Endothelial cell of umbilical vein (primary cell): ENCODE measurements at regions not wholly inside any gene's neighbourhood (a gene's known extent, or its start where the extent isn't known, plus 50 kb on each side); places are given as distances from the start of the nearest gene placed in this dataset.

Experiments
- BruUV-seq: library from RNA; stranded (reverse); fragments of 400-500 nt; replicated peaks from 2 replicates; lab custom pipeline; 2021; lab: Mats Ljungman, UMichigan
- CTCF ChIA-PET: fragments of 300-600, 350-600 bp; sonication (Branson Sonifier 250); formaldehyde crosslinking; loops from one replicate; lab custom pipeline; 2021; ENCODE audit warnings: antibody characterized with exemption, inconsistent platforms; lab: Charles Lee
- POLR2A ChIA-PET: fragments of 300-600, 350-600 bp; sonication (Branson Sonifier 250); formaldehyde crosslinking; loops from one replicate; lab custom pipeline; 2021; ENCODE audit warnings: antibody characterized with exemption, inconsistent platforms; lab: Charles Lee
- DNase-seq: peaks from one replicate; pipeline ENCODE4 v3.0.0-alpha.2; 2011; ENCODE audit warnings: low read depth, low spot score
- FAIRE-seq: peaks from 2 replicates; lab custom pipeline; 2011; peaks lifted over from hg19 to GRCh38; lab: Jason Lieb, UNC
- H2AFZ ChIP-seq: 2 replicates; pipeline ENCODE4 v1.6.0; 2012; ENCODE audit warnings: low read depth, low read length, control low read depth, inconsistent platforms
- H3K27ac ChIP-seq: 2 replicates; pipeline ENCODE4 v1.5.1; 2011; ENCODE audit warnings: low read depth, mild to moderate bottlenecking, control low read depth, low read length, moderate library complexity; ENCODE audit not compliant: insufficient read depth
- H3K27me3 ChIP-seq, 2 experiments: 2 replicates each; pipeline versions ENCODE4 v1.6.0 to v1.6.1; 2011; ENCODE audit warnings: low read length in 2 of 2, mixed read lengths in 1 of 2; ENCODE audit not compliant: control insufficient read depth in 2 of 2, insufficient read depth in 2 of 2
- H3K36me3 ChIP-seq, 2 experiments: 2 replicates in 1 of 2; 3 replicates in 1 of 2; pipeline ENCODE4 v1.5.1; 2011; ENCODE audit warnings: low read length in 2 of 2, mild to moderate bottlenecking in 1 of 2, moderate library complexity in 1 of 2; ENCODE audit not compliant: control insufficient read depth in 2 of 2, insufficient read depth in 2 of 2; ENCODE audit errors: extremely low read depth in 1 of 2
- H3K4me1 ChIP-seq: 3 replicates; pipeline ENCODE4 v1.5.1; 2011; ENCODE audit warnings: mild to moderate bottlenecking, low read length; ENCODE audit not compliant: control insufficient read depth, insufficient read depth; ENCODE audit errors: extremely low read depth
- H3K4me2 ChIP-seq: 2 replicates; pipeline ENCODE4 v1.6.1; 2011; ENCODE audit warnings: low read length, control low read depth, mixed read lengths; ENCODE audit not compliant: insufficient read depth
- H3K4me3 ChIP-seq, 3 experiments: fragments of 200-600 bp in 1 of 3; sonication (generic), shearing (Covaris generic) in 1 of 3; replicated peaks in 1 of 3; 2 replicates each; pipeline ENCODE4 v1.5.1; 2011 to 2016; ENCODE audit warnings: control low read depth in 3 of 3, low read length in 3 of 3, mild to moderate bottlenecking in 2 of 3, inconsistent platforms in 1 of 3, low read depth in 1 of 3, moderate library complexity in 1 of 3; ENCODE audit not compliant: insufficient read depth in 1 of 3
- H3K79me2 ChIP-seq: 2 replicates; pipeline ENCODE4 v1.6.0; 2012; ENCODE audit warnings: low read length, inconsistent platforms; ENCODE audit not compliant: control insufficient read depth, insufficient read depth
- H3K9ac ChIP-seq: replicated peaks from 2 replicates; pipeline ENCODE3; 2011; ENCODE audit warnings: low read length, control low read depth; ENCODE audit not compliant: insufficient read depth; ENCODE audit errors: extremely low read depth
- H3K9me1 ChIP-seq: replicated peaks from 3 replicates; pipeline ENCODE4 v1.6.0; 2011; ENCODE audit warnings: mild to moderate bottlenecking, low read length; ENCODE audit not compliant: control insufficient read depth, insufficient read depth; ENCODE audit errors: extremely low read depth
- H3K9me3 ChIP-seq: replicated peaks from 2 replicates; pipeline ENCODE4 v1.5.1; 2012; ENCODE audit warnings: low read length, inconsistent platforms; ENCODE audit not compliant: control insufficient read depth, insufficient read depth
- H4K20me1 ChIP-seq: replicated peaks from 2 replicates; pipeline ENCODE3; 2011; ENCODE audit warnings: mild to moderate bottlenecking, low read length; ENCODE audit not compliant: control insufficient read depth, insufficient read depth; ENCODE audit errors: extremely low read depth
- EZH2 ChIP-seq: IDR thresholded peaks from 2 replicates; pipeline ENCODE4 v1.6.1; 2012; ENCODE audit warnings: borderline replicate concordance, low read depth, mild to moderate bottlenecking, moderate library complexity, low read length, inconsistent platforms; ENCODE audit not compliant: severe bottlenecking
- FOS ChIP-seq: IDR thresholded peaks from 2 replicates; pipeline ENCODE4 v1.6.1; 2011; ENCODE audit warnings: mild to moderate bottlenecking, low read length, moderate library complexity, borderline replicate concordance; ENCODE audit not compliant: insufficient read depth
- GATA2 ChIP-seq: IDR thresholded peaks from 2 replicates; pipeline ENCODE4 v1.7.0; 2011; ENCODE audit warnings: low read depth, mild to moderate bottlenecking, moderate library complexity, mixed read lengths, low read length; ENCODE audit not compliant: insufficient read length, insufficient read depth
- JUN ChIP-seq: IDR thresholded peaks from 2 replicates; pipeline ENCODE4 v1.6.1; 2011; ENCODE audit warnings: borderline replicate concordance, low read depth; ENCODE audit not compliant: insufficient read length, insufficient read depth
- MYC ChIP-seq: IDR thresholded peaks from one replicate; pipeline ENCODE4 v1.6.1; 2011; ENCODE audit warnings: mild to moderate bottlenecking, low read depth, low read length
- POLR2A ChIP-seq: IDR thresholded peaks from 2 replicates; pipeline ENCODE4 v1.6.1; 2012; ENCODE audit warnings: low read depth, mild to moderate bottlenecking, control low read depth, low read length
- POLR2AphosphoS5 ChIP-seq: IDR thresholded peaks from 2 replicates; pipeline ENCODE4 v1.6.1; 2012; ENCODE audit warnings: low read depth, mild to moderate bottlenecking, control low read depth, low read length, moderate library complexity; ENCODE audit not compliant: insufficient read depth
- dilution Hi-C: fragments of 300-500 bp; cut with MboI; formaldehyde crosslinking; loops from one replicate; pipeline ENCODE4 v1.15.0; 2019; ENCODE audit warnings: low sequenced_read_pairs; ENCODE audit not compliant: extremely low pct_ligation_motif_present
- intact Hi-C: fragments of 100-400 bp; cut with micrococcal nuclease; formaldehyde crosslinking; loops from one replicate; pipeline ENCODE4 v1.10.0; 2022
- TF ChIP-seq, protein P1 (sequence below): IDR thresholded peaks from 2 replicates; pipeline ENCODE4 v1.6.1; 2011; ENCODE audit not compliant: insufficient read depth, insufficient read length
- TF ChIP-seq, protein P2 (sequence below), 2 donors: IDR thresholded peaks; 1 replicate in 1 of 2; 2 replicates in 1 of 2; pipeline ENCODE4 v1.5.1; 2011; ENCODE audit warnings: low read length in 2 of 2, mild to moderate bottlenecking in 2 of 2, moderate library complexity in 2 of 2, control low read depth in 1 of 2, inconsistent platforms in 1 of 2, low read depth in 1 of 2; ENCODE audit not compliant: insufficient read depth in 1 of 2; ENCODE audit errors: extremely low read depth in 1 of 2

DNA sequence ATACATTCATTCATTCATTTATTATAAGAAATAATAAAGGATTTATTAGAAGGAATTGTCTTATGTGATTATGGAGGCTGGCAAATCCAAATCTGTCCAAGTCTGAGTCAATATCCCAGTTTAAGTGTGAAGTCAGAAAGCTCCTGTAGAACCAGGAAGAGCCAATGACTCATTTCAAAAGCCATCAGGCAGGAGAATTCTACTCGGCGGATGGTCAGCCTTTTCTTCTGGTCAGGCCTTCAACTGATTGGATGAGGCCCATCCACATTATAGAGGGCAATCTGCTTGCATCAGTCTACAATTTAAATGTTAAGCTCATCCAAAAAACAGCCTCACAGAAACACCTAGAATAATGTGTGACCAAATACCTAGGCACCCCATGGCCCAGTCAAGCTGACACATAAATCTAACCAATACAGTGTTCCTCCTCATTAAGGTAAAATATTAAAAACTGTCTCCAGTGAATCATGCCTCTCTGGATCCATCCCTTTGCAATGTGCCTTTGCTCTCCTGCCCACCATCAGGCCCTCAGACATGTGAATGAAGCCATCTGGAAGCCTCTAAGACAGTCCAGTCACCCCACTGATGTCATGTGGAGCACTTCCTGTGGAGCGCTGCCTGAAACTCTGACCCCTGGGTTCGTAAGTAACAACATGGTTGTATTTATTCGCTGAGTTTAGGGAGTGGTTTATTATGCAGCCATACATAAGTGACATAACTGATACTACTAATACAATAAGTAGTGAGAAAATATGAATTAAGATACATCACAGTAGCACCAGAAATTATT is 69.2 kb upstream of the WSB1 start:
- H3K4me2 ChIP-seq: no peak overlapping the region
- dilution Hi-C loops (no loop called here), intact Hi-C loops (no loop called here)
- no peaks in the 10 kb centered on the region for H3K36me3 ChIP-seq
- no TSS peak for BruUV-seq
- no peak overlapping the region for H2AFZ ChIP-seq
- H3K9ac ChIP-seq: no peak overlapping the region
- peaks cover 9% of the 10 kb centered on the region for H3K4me1 ChIP-seq
- no peaks in the 10 kb centered on the region for H4K20me1 ChIP-seq
- H3K9me1 ChIP-seq: no peaks in the 10 kb centered on the region
- TF ChIP-seq POLR2A: no peak
- TF ChIP-seq FOS: peak; percentile 3
- peak; percentile 74 for TF ChIP-seq JUN
- TF ChIP-seq POLR2AphosphoS5: no peak
- TF ChIP-seq, protein P1, sequence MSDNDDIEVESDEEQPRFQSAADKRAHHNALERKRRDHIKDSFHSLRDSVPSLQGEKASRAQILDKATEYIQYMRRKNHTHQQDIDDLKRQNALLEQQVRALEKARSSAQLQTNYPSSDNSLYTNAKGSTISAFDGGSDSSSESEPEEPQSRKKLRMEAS: no peak
- no peak for TF ChIP-seq GATA2
- TF ChIP-seq, protein P2, sequence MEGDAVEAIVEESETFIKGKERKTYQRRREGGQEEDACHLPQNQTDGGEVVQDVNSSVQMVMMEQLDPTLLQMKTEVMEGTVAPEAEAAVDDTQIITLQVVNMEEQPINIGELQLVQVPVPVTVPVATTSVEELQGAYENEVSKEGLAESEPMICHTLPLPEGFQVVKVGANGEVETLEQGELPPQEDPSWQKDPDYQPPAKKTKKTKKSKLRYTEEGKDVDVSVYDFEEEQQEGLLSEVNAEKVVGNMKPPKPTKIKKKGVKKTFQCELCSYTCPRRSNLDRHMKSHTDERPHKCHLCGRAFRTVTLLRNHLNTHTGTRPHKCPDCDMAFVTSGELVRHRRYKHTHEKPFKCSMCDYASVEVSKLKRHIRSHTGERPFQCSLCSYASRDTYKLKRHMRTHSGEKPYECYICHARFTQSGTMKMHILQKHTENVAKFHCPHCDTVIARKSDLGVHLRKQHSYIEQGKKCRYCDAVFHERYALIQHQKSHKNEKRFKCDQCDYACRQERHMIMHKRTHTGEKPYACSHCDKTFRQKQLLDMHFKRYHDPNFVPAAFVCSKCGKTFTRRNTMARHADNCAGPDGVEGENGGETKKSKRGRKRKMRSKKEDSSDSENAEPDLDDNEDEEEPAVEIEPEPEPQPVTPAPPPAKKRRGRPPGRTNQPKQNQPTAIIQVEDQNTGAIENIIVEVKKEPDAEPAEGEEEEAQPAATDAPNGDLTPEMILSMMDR (IDR thresholded peaks at IDR 0.05; ENCODE audit: extremely low read depth in 1 of 2, insufficient read depth in 1 of 2, low read depth in 1 of 2, low read length in 2 of 2): no peak
- no peak for TF ChIP-seq EZH2
- TF ChIP-seq MYC: no peak
- H3K27ac ChIP-seq: no peak overlapping the region
- no peaks in the 10 kb centered on the region for H3K27me3 ChIP-seq
- no peaks in the 10 kb centered on the region for H3K9me3 ChIP-seq
- ChIA-PET POLR2A (no interaction called here), CTCF (no interaction called here)
- no peak overlapping the region for H3K4me3 ChIP-seq
- no peak for FAIRE-seq
- H3K79me2 ChIP-seq: no peaks in the 10 kb centered on the region
- no peak for DNase-seq
